CD4-positive, alpha-beta T cell treated with Interleukin-21 for 1 hour (primary cell): ENCODE measurements at regions not wholly inside any gene's neighbourhood (a gene's known extent, or its start where the extent isn't known, plus 50 kb on each side); places are given as distances from the start of the nearest gene placed in this dataset.

Source experiments
- DNase-seq: peaks from one replicate; pipeline ENCODE4 v3.0.0-alpha.2; 2020

DNA sequence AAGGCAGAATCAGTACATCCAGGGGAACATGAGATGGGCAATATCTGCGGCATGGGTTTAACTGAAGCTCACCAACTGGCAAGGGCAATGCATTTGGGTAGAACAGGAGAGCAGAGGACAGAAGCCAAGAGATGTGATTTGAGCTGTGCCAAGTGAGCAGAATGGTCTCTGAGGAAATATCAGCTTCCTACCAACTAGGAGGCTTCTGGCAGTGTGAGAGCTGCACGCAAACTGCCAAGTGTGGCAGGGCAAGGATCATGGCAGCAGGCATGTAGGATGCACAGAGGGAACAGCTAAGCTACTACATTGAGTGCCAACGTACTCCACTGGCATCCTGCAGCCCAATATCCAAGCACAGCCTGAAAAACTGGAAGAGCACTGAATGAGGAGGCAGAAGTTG, 1036.5 kb downstream of the TUSC7 start:
- DNase-seq, result no peak

- DNase-seq, result no peak
These were observed 1038.6 kb downstream of the TUSC7 start for GRCh38 chr3:117748131-117748530.

- no peak for DNase-seq
These were observed 1041.2 kb downstream of the TUSC7 start for GRCh38 chr3:117750674-117751269.

DNA sequence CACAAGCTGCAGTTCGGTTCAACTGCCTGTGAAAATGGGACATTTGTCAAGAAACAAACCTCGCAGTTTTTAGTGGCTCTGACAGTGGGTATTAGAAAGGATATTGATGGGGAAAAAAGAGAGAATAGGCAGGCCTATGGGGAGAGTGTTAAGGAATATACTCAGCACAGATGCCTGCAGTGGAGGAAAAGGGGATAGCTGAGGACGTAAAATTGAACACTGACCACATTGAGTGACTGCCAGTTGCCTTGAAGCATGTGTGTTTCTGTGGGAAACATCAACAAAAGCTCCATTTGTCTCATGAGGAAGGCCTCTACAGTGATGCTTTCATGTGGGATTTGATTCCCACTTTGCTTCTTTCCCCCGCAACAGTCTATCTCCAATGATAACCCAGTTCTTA, 1042.1 kb downstream of the TUSC7 start:
- DNase-seq, result no peak

DNA sequence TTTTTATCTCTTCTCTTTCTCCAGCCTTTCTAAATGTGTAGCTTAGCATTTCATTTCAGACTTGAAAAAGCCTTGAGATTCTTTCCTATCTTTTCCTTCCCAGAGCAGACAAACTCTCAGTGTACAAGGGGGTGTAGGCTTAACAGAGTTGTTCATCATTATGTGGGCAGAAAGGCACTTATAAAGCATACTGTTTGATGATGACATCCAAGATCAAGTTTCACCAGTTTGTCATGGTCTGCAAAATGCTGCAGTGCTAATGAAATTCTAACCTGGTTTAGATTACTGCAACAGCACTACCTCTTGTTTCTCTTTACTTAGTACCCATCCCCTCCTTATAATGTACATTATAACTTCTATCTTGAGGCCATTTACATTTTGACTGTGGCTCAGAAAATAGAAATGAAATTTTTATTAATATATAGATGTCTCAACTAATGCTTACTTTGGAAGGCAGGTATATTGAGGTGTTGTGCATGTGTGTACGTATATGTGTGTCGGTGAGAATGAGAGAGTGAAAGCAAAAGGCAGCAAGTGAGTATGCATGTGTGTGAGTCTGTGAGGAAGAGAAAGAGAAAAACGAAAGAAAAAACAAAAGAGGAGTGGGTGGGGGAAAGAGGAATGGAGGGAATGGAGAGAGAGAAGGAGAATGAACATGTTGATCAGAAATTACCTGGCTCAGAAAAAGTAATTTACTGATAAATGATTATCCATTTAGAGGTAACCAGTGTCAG, 1043.6 kb downstream of the TUSC7 start:
- DNase-seq, result no peak

GRCh38 chr3:117754058-117754457, 1044.5 kb downstream of the TUSC7 start:
- no peak for DNase-seq

DNA sequence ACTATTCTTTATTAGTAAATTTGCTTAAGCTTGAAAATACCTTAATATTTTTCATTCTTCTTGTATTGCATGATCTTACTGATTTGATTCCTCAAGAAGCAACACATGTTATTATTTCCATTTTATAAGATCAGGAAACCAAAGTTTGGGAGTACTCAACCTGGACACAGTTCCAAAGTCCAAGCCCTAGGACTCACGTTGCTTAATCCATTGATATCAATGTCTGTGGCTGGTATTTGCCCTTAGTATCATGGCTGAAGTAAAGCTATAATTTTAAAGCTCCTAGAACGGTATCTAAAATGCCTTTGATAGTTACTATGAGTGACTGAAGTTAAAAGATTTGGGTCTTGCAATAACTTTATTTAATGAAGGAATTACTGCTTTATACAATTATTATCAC, 1045.3 kb downstream of the TUSC7 start:
- no peak for DNase-seq

GRCh38 chr3:117756563-117756962, 1047.0 kb downstream of the TUSC7 start:
- no peak for DNase-seq

DNA sequence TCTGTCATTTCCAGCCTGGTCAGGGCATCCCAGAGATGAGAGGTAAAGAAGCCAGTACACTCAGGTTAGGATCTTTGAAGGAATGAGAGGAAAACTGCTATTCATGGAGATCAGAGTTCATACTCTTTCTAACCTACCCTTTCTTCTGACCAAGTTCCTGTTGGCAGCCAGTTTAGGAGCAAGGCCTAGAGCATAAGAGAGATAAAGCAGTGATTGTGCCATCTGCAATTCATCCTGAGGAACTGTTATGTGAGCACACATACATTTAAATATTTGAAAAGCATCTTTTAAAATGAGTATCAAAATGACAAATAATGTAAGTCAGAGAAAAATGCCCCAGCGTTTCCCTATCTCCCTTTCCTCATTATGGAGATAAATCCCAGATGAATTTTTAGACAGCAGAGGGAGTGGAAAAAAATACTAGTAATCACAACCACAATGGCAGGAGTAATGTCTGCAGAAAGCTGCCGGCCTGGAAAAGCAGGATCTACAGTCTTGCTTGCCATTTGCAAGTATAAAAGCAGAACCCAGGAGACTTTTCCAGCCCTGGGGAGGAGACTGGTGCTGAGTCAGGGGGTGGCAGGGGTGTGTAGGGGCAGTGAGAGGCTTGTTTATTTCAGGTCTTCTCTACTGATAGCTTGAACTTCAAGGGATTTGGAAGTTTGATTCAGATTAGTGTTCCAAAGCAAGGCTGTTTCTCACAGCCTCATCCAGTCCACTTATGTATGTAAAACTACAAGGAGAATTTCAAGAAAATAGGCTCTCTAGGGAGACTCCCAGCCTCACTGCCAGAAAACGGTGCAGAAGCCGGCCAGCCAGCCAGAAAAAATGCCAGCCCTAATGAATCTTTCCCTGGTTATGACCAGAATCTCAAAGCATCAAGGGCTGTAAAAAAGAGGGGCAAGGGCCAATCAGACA, 1052.4 kb downstream of the TUSC7 start:
- no peak for DNase-seq

GRCh38 chr3:117762621-117763037, 1053.0 kb downstream of the TUSC7 start:
- DNase-seq, result no peak

- no peak for DNase-seq
These were observed 1054.0 kb downstream of the TUSC7 start for GRCh38 chr3:117763561-117763960.

DNA sequence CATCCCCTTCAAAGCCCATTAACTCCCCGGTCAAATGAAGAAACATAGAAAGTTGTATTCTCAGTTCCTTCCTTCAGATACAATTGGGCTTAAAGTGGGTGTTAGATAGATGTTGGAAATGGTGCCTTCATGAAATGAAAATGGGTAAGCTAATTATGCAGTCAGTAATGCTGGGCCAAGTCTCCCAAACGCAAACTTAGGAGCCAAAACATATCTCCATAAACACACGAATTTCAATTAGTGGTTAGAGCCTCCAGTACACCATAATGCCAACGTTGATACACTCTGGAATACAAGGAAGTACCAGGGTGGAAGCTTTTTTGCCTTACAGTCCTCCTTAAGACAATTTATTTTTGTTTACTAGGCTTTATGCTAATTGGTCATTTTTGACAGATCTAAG, 1059.0 kb downstream of the TUSC7 start:
- no peak for DNase-seq

DNA sequence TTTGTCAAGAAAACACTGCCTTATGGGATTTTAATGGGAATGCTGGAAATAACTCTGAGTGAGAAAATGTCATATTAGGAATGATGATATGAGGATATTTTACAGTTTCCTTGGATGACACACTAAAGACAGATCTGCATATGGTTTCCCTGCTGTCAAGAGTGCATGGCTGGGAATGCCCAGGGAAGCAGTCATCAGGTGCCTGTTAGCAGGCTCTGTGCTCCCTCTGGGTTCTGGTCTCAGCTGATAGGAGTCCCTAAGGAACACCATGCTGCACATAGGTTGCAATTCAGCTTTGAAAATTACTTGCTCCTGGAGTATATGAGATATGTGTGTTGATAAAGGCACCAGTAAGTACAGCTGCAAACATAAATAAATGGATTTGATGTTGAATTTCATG, 1064.6 kb downstream of the TUSC7 start:
- no peak for DNase-seq

DNA sequence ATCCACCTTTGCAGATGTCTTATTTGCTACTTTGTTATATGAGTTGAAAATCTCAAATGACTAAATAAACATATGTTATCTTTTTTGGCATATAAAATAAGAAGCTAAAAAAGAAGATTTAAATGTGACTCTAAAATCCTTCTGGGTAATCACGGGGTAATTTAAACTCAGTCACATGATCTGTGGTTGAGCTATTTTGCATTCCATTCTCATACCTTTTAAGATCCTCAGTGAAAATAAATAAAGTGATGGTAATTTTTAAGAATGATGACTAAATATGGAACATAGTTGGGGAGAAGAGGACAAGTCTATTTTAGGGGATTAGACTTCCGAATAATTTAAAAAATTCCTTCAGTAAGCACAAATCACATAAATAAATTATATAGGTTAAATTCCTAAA, 1076.8 kb downstream of the TUSC7 start:
- DNase-seq, result no peak

DNA sequence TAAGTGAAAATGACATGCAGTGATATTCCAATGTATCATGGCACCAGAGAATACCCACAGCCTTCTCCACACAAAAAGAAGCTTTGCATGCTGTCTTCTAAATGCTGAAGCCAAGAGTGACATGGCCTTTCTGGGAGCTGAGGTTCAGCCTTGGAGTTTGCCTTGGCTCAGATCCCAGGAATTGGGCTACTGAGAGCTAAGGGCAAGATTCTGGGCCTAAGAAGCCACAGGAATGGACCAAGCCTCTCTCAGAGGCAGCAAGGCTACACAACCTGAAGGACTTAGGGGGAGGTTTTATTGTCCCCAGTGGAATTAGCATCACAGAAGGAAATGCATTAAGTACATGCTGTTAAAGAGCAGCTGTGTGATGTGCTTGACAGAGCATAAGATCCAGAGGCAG, 1078.5 kb downstream of the TUSC7 start:
- DNase-seq, result no peak

DNA sequence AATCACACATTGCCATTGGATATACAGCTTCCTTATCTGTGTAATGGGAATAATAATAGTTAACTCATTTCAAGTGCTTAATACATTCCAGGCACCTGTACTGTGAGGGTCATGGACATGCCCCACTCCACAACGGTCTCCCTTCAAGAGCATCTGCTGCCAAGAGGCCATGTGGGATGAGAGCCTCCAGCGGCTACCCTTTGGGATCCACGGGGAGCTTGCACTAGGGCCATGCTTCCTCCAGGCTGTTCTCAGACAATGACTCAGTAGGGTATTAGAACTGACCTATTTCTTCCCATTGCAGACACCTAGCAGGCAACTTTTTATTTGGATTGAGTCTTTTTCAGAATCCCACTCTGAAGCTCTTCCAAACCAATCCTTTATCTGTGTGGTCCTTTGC, 1078.9 kb downstream of the TUSC7 start:
- no peak for DNase-seq

- DNase-seq, result no peak
These were observed 1080.8 kb downstream of the TUSC7 start for GRCh38 chr3:117790235-117790987.

DNA sequence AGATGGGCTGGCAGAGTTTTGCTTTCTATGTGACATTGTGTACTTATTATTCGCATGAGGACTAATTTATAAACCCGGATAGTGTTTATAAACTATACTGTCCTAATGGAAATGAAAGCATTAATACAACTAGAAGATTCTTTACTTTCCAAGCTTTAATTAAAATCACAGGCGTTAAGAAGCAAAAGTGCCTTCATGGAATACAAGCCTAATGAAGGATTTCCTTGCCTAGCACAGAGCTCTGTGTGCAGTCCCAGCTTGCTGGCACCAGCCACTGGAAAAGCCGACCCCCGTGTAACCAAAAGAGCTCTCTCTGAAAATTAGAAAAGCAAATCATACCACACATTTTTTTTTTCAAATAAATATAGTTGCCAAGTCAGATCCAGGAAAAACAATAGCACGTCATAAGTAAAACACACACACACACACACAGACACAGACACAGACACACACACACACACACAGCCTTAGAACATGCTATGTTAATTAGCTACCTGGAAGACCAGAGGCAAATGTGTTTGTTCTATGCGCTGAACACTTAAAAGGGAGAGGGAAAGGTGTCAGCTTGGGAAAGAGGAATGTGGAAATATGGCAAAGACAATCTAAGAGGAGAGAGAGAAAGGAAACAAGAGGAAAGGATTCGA, 1084.2 kb downstream of the TUSC7 start:
- no peak for DNase-seq

DNA sequence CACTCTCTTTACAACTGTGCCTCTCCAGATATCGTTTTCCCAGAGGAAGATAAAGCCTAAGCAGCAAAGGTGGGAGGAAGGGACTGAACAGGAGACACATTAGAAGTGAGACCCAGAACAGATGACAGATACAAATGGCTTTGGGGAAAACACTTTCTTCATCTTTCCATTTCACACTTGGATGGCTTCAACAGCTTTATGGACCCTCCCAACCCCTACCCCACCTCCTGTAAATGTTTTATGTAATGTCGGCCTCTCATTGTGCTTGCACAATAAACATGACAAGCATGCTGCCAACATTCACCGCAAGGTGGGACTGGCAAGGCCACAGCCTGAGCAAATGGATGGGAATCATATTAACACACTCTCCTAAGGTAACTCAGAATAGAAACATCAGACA, 1088.6 kb downstream of the TUSC7 start:
- DNase-seq, result no peak

DNA sequence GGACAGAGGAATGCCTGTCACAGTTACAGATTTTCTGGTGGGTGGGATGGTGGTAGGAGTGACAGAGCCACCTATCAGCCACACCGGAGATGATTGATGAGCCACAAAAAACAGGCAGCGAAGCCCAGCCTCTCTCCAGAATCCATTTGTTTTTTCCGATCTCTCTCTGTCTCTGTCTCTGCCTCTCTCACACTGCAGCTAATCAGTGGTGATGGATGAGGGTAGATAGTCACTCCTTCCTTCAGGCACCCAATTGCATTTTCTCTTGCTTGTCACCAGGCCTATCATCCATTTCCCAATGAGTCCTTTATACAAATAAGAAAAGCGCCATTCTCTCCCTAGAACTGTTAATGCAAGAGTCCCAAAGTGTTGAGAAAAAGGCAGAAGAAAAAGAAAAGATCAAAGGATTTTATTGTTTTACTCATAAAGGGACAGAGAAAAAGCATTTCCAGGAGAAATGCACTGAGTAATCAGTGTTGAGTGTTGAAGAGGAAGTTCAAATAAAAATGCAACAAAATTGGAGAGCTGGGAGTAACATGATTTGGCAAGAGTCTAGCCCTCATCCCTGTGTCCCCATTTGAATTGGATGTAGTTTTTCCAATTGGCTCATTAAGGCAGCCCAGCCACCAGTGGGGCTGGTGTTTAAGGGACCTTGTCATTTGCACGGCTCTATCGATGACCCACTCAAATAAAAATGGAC, 1089.3 kb downstream of the TUSC7 start:
- no peak for DNase-seq

GRCh38 chr3:117799387-117799735, 1089.8 kb downstream of the TUSC7 start:
- DNase-seq, result no peak

DNA sequence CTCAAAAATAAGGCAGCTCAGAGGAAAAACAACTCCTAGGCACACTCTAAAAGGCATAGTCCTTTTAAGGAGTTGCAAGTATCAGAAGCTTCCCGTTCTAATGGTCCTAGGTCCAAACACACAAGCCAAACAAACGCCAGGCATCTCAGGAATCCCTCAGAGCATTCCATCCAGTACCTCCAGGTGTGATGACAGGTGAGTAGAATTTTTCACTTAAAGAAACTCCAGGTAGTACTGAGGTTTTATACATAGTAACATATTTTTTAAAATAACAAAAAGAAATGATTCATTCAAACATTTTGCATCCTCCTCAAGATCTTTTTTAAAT, 1092.3 kb downstream of the TUSC7 start:
- no peak for DNase-seq
